K562 (cell line): ENCODE measurements at regions not wholly inside any gene's neighbourhood (a gene's known extent, or its start where the extent isn't known, plus 50 kb on each side); places are given as distances from the start of the nearest gene placed in this dataset.

Experiments
- ATF1 ChIP-seq, 2 experiments: fragments of 450-650 bp in 1 of 2; IDR thresholded peaks; 2 replicates each; pipeline ENCODE4 v1.6.1; 2016; ENCODE audit warnings: missing compliant biosample characterization in 1 of 2, missing genetic modification characterization in 1 of 2
- ATF6 ChIP-seq: sonication (generic); formaldehyde crosslinking; IDR thresholded peaks from 2 replicates; pipeline ENCODE4 v1.4.0; 2020; ENCODE audit warnings: mild to moderate bottlenecking, missing genetic modification reagents
- CBFA2T2 ChIP-seq: fragments of 450-650 bp; conservative IDR thresholded peaks from 2 replicates; pipeline ENCODE4 v1.6.1; 2017; ENCODE audit warnings: mild to moderate bottlenecking
- CREB5 ChIP-seq: fragments of 250-450 bp; sonication (Bioruptor Pico); IDR thresholded peaks from 2 replicates; pipeline ENCODE4 v1.5.0; 2020; ENCODE audit warnings: mild to moderate bottlenecking
- HNRNPL ChIP-seq: fragments of 200-400 bp; formaldehyde crosslinking; IDR thresholded peaks from 2 replicates; pipeline ENCODE4 v1.6.1; 2017; ENCODE audit warnings: low read depth, mild to moderate bottlenecking, low read length
- MBD2 ChIP-seq: sonication (generic); IDR thresholded peaks from 2 replicates; pipeline ENCODE4 v1.6.1; 2016; ENCODE audit warnings: low read depth, borderline replicate concordance
- MECOM ChIP-seq: fragments of 250-450 bp; sonication (Bioruptor Pico); IDR thresholded peaks from 2 replicates; pipeline ENCODE4 v1.8.0; 2022; ENCODE audit warnings: inconsistent platforms
- MTA1 ChIP-seq: fragments of 450-650 bp; IDR thresholded peaks from 2 replicates; pipeline ENCODE4 v1.6.1; 2017; ENCODE audit warnings: borderline replicate concordance
- NFRKB ChIP-seq: fragments of 450-650 bp; IDR thresholded peaks from 2 replicates; pipeline ENCODE4 v1.6.1; 2016; ENCODE audit warnings: low read depth
- PRDM10 ChIP-seq: fragments of 450-650 bp; IDR thresholded peaks from 2 replicates; pipeline ENCODE4 v1.6.1; 2018; ENCODE audit not compliant: partially characterized antibody
- PYGO2 ChIP-seq: fragments of 450-650 bp; IDR thresholded peaks from 2 replicates; pipeline ENCODE4 v1.6.1; 2016; ENCODE audit warnings: mild to moderate bottlenecking, missing genetic modification characterization, moderate library complexity, missing compliant biosample characterization
- SMAD1 ChIP-seq: fragments of 150-350 bp; IDR thresholded peaks from 2 replicates; pipeline ENCODE4 v1.6.1; 2014; ENCODE audit warnings: low read length, low read depth; ENCODE audit not compliant: partially characterized antibody
- ZBED1 ChIP-seq: IDR thresholded peaks from 2 replicates; pipeline ENCODE4 v1.6.1; 2014
- ZFP1 ChIP-seq: fragments of 450-650 bp; formaldehyde crosslinking; IDR thresholded peaks from 2 replicates; pipeline ENCODE4 v1.4.0; 2020; ENCODE audit warnings: mild to moderate bottlenecking, mixed read lengths
- ZSCAN29 ChIP-seq: fragments of 450-650 bp; IDR thresholded peaks from 2 replicates; pipeline ENCODE4 v1.6.1; 2017
- TF ChIP-seq, protein P1 (sequence below): fragments of 450-650 bp; formaldehyde crosslinking; conservative IDR thresholded peaks from 2 replicates; pipeline ENCODE4 v1.4.0; 2022; ENCODE audit warnings: mild to moderate bottlenecking, missing genetic modification characterization
- TF ChIP-seq, protein P2 (sequence below): fragments of 250-450 bp; sonication (Bioruptor Pico); IDR thresholded peaks from 2 replicates; pipeline ENCODE4 v1.9.0; 2021; ENCODE audit warnings: mild to moderate bottlenecking, inconsistent platforms

- TF ChIP-seq SMAD1 (peak; percentile 38), ZBED1 (no peak), ZFP1 (CRISPR knock-in tag) (no peak), MBD2 (no peak), CBFA2T2 (peak; percentile 90), PRDM10 (no peak), ATF6 (CRISPR knock-in tag) (no peak), PYGO2 (tag) (no peak), ATF1 (CRISPR knock-in tag; IDR thresholded peaks at IDR 0.05) (no peak), ATF1 (tag; IDR thresholded peaks at IDR 0.05) (peak; percentile 66), MECOM (CRISPR knock-in tag) (peak; percentile 95), NFRKB (peak; percentile 43; the same call in 1 of the 2 replicates), MTA1 (peak; percentile 58; the same call in 1 of the 2 replicates), ZSCAN29 (no peak), CREB5 (no peak), HNRNPL (peak; percentile 77)
- TF ChIP-seq, protein P1, sequence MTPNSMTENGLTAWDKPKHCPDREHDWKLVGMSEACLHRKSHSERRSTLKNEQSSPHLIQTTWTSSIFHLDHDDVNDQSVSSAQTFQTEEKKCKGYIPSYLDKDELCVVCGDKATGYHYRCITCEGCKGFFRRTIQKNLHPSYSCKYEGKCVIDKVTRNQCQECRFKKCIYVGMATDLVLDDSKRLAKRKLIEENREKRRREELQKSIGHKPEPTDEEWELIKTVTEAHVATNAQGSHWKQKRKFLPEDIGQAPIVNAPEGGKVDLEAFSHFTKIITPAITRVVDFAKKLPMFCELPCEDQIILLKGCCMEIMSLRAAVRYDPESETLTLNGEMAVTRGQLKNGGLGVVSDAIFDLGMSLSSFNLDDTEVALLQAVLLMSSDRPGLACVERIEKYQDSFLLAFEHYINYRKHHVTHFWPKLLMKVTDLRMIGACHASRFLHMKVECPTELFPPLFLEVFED (CRISPR knock-in tag) = no peak
- TF ChIP-seq, protein P2, sequence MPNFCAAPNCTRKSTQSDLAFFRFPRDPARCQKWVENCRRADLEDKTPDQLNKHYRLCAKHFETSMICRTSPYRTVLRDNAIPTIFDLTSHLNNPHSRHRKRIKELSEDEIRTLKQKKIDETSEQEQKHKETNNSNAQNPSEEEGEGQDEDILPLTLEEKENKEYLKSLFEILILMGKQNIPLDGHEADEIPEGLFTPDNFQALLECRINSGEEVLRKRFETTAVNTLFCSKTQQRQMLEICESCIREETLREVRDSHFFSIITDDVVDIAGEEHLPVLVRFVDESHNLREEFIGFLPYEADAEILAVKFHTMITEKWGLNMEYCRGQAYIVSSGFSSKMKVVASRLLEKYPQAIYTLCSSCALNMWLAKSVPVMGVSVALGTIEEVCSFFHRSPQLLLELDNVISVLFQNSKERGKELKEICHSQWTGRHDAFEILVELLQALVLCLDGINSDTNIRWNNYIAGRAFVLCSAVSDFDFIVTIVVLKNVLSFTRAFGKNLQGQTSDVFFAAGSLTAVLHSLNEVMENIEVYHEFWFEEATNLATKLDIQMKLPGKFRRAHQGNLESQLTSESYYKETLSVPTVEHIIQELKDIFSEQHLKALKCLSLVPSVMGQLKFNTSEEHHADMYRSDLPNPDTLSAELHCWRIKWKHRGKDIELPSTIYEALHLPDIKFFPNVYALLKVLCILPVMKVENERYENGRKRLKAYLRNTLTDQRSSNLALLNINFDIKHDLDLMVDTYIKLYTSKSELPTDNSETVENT (CRISPR knock-in tag) = no peak
Measured at GRCh38 chr5:91313757-91314673, 69.1 kb downstream of the ARRDC3 start (continued).
